ENCODE measurements at regions not wholly inside any gene's neighbourhood (a gene's known extent, or its start where the extent isn't known, plus 50 kb on each side); places are given as distances from the start of the nearest gene placed in this dataset.

DNA sequence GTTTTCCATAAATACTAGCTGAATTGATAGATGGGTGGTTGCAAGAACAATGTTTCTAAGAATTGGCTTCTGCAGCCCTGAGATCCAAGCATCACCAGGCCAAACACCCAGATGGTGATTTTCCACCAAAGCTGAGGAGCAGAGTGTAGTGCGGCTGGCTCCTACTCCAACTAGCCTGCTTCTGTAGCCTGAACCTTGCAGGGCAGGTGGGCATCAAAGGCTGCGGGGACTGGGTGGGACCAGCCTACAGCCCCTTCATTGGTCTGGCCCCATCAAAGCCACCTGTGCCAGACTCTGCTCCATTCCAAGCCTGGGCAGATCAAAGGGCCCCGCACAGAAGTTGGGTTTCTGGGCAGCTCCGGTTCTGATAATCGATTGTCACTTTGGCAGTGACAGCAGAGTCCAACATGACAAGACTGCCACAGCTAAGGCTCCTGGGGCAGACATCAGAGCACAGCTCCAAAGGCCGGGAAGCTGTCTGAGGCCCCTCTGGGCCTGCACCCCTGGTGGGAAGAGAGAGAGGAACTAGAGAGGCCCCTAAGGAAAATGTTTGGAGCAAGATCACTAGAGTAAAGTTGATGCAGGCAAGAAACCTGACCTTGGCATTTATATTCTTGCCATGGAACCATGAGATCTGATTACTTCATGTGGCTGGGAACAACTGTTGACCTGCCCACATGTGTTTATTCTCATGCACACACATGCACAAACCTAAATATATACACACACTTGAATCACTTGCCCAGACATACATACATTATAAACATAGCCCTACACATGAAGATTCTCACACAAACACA lies 582.9 kb downstream of the INSC start:
- DNase-seq (ENCODE audit: low read depth): no peak

DNA sequence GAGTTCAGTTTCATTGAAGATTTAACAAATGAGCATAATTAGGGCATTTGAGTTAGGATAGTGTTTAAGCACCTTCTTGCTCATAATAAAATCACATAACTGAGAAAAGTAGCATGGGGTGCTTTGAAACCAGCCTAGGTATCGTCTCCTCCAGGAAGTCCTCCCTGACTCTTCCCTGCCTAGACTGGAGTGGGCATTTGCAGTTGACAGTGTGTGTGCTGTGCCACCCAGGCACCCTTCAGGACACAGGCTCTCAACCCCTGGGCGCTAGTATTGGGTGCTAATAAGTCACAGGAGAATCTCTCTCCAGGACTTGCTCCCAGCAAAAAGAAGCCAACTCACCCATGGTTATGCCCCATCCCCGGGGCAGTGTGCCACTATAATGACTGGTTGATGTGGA lies 584.1 kb downstream of the INSC start:
- no peak for DNase-seq (ENCODE audit: low read depth)

DNA sequence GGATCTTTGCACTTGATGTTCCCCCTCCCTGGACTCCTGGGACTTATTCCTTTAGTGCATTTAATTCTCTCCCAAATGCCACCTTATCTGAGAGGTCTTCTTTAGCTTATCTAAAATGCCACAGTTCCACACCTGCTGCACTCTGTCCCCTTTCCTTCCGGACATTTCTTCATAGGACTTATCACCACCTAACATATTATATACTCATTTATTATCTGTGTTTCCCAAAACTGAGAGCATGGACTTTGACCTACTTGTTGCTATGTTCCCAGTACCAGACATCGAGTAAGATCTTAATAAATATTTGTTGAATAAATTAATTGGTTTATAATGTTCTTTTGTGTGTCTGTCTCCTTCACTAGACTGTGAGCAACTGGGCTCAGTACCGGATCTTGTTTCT lies 585.3 kb downstream of the INSC start:
- DNase-seq (ENCODE audit: low read depth): no peak

DNA sequence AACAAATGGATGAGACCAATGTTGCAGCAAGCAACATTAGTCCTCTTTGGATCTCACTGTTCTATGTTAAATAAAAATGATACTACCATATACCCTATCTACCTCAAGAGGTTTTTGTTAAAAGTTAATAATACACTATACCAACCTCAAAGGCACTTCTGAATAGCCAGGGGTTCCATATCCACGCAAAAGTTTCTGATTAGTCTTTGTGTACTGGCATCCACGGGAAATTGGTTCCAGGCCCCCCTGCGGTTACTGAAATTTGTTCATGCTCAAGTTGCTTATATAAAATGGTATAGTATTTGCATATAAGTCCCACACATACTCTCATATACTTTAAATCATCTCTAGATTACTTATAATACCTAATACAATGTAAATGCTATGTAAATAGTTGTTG lies 585.7 kb downstream of the INSC start:
- DNase-seq (ENCODE audit: low read depth): no peak

DNA sequence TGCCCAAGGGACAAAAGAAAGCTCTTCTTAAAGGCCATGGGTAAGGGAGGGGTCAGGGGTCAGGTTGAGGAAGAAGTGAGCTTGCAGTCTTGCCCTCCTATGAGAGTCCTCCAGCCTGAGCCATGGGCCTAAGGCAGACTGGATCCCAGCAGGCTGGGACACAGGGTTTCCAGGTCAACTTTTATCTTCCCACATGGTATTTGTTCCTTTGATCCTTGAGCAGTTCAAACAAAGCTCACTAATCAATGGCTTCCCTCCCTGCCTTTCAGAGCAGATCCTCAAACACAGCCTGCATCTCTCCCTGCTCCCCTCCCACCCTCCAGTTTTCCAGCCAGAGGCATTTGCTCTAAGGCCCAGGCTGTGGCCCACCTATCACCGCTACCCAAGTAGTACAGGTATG lies 589.3 kb downstream of the INSC start:
- DNase-seq (ENCODE audit: low read depth): no peak

DNA sequence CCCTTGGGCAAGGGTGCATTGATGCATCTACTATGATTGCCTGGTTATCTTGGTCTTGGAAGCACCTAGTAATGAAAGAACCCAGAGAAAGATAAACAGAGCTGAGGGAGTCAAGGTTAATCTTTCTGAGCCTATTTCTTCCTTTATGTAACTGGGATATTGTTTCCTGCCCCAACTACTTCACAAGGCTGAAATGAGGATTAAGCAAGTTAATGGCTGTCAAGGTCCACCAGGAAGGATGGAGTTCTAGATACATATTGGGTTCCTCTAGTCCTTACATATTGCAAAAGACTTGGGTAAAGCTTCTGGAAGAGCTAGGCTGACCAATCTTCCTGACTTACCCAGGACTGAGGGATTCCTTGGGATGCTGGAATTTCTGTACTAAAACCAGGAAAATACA lies 589.8 kb downstream of the INSC start:
- no peak for DNase-seq (ENCODE audit: low read depth)

DNA sequence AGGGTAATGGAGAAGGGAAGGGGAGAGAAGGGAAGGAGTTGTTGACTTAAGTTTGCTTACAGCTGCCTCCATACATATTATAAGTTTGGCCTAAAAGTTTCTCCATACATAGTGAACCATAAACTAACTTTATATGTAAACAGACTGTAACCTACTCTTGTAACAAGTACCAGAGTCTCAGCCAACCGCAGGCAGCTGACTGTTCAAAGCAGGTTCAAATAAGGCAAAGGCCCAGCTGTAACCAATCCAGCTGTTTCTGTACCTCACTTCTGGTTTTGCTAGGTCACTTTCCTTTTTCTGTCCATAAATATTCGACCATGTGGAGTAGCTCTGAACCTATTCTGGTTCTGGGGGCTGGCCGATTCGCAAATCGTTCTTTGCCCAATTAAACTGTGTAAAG lies 591.2 kb downstream of the INSC start:
- DNase-seq (ENCODE audit: low read depth): no peak

DNA sequence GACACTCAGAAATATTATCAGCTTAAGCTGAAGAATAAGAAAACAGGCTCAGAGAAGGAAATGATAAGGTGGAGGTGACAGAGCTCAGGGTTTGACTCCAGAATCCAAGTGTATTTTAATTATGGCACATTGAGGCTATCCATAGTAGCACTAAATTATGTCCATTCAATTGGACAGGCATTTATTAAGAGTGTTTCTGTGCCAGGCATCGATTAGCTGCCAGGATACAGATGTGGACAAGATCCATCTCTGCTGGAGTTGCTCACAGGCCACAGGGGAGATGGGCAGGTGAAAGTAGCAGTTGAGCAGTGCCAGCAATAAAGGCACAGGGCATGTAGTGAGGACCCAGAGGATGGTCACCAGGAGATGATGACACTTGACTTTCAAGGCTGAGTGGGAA lies 592.5 kb downstream of the INSC start:
- no peak for DNase-seq (ENCODE audit: low read depth)

DNA sequence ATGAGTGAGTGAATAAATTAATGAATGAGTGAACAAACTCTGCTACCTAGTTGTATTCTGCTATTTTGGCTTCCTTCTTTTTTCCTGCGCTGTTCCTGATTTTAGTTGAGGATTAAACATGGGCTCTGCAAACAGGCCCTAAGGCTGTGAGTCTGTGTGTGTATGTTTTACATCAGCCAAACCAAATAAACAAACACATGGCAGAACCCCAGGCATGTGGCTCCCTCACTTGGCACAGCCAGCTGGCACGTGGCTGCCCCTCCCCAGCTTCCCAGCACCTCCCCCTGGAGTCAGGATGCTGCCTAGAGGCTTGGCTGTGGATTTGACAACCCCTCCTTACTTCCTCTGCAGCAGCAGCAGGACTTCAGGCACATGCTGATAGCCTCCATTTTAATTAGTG lies 593.2 kb downstream of the INSC start:
- DNase-seq (ENCODE audit: low read depth): peak; percentile 39

DNA sequence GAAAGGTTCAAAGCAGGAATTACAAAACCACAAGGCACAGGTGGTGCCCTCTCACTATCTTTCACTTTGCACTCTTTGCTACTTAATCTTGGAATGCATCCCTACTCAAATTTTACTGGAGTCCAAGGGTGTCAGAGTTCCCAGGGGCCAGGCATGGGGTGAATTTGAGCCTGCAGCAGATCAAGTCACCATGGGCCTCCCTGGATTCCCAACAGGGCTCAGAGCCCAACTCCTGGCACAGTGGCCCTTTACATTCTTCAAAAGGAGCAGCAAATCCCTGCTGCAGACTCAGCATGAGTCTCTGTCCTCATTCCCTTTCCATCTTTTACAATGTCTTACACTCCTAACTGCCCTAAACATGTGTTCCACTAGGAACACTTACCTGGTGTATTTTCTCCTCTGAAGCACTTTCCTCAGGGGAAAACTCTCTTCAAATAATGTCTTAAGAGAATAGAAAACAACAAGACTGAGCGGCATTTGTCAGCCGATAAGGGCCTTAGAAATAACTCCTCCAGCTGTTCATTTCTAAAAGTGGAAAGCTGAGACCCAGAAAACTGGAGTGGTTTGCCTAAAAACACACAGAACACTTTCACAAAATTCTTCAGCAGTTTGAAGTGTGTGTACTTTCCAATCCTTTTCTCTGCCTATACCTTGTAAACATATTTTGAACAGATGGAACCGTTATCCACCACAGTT lies 596.0 kb downstream of the INSC start:
- no peak for DNase-seq (ENCODE audit: low read depth)

DNA sequence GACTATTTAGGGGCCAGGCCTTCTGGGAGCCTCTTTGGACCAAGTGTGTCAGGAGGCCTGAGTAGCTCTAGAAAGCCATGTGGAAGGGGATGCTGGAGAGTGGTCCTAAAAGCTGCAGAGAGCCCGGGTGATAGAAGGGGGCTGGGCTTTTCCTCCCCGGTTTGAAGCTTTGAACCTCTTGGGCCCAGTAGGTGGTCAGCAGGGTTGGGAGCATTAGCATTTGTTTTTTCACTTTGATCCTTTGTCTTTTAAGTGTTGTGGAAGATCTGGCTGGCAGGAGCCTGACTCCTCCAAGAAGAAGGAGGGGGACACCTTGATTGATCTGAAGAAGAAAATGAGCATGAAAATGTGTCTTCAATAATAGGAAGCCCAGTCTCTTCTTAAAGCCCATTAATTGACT lies 596.6 kb downstream of the INSC start:
- no peak for DNase-seq (ENCODE audit: low read depth)

DNA sequence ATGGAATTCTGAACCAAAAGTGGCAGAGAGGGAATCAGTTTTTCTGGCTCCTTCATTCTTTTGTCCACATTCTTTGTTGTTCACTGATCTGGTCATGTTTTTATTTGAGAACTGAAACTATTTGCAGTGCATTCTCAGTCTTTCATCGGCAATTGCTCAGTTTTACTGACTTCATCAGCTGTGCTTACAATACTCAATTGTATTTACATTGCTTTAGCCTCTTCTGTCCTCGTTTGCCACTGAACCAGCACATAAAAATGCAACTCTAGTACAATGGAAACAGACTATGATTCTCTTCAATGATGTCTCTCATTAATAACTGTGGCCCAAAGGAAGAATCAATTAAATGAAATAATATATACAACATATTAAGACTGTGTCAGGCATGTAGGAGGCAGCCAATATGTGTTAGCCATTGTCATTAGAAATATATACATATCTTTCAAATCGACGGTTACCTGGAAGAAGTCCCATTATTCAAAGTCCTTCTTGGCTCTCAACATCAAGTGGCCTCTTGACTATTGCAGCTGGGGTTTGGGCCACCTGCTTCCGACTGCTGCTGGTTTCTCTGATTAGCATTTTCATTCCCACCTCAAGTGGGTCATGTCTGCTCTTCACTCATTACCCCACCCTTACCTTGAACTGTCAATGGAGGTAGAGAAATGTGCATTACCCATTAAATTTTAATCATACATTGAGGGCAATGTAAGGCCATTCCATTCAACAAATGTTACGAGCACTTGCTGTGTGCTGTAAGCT lies 600.1 kb downstream of the INSC start:
- DNase-seq (ENCODE audit: low read depth): no peak

DNA sequence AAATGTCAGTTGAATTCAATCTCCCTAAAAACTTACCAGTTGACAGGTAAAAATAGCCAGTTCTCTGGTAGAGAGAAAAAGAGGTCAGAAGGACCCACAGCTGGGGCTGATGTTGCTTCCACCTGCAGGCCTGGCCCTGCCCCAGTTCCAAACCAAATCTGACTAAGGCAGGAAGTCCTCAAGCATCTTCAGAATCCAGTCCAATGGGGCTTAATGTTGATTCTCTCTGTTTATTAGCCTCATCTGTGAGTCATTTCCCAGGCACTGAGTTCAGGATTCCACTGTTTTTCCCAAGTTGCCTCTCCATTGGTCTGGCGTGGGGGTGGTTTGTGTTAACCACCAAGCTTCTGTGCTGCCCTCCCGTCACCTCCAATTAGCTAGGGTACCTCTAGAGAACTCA lies 601.8 kb downstream of the INSC start:
- peak; percentile 2 for DNase-seq (ENCODE audit: low read depth)

DNA sequence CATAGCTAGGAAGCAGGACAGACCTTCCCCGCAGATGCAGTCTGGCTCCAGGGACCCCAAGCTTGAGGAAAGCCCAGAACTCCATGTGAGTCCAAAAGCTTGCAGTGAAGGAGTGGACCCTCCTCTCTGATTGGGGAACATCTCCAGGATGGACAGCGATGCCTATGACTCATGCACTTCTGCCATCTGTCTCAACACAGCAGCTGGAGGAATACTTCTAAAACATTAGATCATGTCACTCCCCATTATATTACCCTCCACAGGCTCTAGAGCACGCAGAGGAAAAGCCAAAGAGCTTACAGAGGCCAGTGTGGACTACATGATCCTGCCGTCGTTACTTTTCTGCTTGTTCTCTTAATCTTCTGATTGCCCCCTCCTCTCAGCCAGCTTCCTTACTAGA lies 605.7 kb downstream of the INSC start:
- DNase-seq (ENCODE audit: low read depth): no peak

DNA sequence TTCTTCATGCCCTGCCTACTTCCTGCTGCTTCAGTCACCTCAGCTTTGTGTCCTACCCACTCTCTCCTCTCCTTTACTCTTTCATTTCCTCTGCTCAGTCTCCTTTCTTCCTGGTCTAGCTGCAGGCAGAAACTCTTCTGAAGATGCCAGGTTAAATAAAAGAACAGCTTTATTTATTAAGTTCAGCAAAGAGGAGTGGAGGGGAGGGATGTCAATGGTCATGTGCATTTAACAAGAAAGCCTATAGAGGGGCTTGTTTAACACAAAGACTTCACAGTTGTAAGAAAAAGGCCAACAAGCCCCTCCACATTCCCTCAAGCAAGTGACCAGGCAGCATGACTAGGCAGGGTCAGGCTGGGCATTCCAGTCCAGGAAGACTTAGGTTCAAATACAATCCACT lies 609.2 kb downstream of the INSC start:
- no peak for DNase-seq (ENCODE audit: low read depth)

DNA sequence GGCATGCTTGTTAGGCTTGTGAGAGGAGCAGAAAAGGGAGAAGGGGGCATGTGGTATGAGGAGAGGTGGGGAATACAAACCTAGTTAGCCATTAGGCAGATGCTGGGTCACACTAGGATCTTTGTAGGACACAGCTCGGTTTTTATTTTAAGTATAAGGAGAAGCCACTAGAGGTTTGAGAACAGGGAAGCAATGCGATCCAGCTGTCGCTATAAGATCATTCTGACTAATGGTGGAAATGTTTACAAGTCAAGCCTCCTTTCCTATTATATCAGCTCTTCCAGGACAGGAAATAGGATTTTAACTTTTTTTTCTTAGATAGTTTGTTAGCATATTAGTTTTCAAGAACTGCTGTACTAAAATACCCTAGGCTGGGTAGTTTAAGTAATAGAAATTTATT lies 609.9 kb downstream of the INSC start:
- no peak for DNase-seq (ENCODE audit: low read depth)

DNA sequence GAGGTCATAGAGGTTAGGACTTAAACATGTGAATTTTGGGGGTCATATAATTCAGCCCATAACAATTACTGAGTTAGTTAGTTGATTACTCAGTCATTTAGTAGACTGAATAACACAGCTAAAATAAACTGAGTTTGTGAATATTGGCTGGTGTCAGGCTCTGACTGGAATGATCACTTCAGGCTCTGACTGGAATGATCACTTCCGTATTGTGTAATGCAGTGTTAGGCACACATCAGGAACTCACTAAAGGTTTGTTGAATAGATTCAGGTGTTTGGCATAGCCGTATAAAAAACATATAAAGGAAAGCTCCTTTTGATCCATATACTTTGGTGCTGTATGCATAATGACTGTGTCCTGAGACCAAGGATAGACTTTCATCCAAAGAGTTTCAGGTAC lies 610.5 kb downstream of the INSC start:
- DNase-seq (ENCODE audit: low read depth): no peak

DNA sequence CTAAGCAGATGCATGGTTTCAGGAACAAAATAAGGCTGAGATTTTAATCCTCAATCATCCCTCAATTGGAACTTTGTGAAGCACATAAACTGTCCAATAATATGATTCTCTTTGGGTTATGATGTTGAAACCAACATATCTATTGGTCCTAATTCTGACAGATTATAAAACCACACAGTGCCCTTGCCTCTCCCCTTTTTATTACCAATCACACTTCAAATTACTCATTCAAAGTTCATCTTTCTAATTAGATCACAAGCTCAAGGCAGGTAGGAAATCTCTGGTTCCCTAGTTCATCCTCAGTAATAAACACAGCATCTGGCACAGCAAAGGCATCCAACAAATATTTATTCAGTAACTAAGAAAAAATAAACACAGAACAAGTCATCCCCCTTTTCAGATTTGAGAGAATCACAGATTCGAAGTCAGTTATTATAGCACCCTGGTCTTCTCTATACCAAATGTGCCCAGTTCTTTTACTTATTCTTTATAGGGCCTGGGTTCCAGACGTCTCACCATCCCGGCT lies 611.6 kb downstream of the INSC start:
- DNase-seq (ENCODE audit: low read depth): no peak

DNA sequence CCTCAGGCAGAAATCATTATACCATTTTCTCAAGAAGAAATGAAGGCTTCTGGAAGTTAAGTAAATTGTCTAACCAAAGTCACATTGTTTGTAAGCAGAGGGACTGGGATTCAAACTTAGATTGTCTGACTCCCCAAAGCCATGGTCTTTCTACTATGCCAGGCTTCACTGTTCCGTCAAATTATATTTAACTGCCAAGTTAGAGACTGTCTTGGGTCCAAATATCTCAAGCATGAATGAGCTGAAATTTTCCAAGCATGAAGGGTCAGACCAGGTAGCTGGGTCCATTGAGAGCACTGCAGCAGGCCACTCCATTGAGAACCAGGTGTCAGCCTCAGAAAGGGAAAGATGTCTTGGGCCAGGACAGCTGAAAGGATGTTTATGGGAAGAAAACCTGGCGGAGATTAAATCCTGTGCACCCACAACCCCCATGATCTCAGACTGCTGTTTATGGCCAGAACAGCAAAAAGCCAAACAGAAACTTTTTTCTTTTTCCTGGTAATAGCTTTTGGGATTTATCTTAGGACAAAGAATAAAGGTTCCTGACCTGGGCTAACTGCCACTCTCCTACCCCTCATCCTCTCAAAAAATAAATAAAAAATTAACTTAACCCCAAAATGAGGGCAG lies 612.3 kb downstream of the INSC start:
- no peak for DNase-seq (ENCODE audit: low read depth)

DNA sequence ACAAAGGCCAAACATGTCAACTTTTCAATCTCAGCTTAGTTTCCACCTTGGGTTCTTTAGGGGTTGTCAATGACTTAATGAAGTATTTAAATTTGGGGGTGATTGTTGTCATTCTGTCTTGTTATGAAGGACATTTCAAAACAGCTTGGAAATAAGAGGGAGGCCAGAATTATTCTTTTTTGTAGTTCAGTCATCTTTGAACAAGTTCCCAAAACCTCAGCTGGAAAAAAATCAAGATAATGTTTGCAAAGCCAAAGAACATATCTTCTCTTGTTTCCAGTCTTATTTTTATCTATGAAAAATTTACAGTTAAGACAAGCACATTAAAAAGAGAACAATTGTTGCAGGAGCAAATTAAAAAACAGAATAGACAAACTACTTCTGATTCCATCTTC lies 612.8 kb downstream of the INSC start:
- no peak for DNase-seq (ENCODE audit: low read depth)

DNA sequence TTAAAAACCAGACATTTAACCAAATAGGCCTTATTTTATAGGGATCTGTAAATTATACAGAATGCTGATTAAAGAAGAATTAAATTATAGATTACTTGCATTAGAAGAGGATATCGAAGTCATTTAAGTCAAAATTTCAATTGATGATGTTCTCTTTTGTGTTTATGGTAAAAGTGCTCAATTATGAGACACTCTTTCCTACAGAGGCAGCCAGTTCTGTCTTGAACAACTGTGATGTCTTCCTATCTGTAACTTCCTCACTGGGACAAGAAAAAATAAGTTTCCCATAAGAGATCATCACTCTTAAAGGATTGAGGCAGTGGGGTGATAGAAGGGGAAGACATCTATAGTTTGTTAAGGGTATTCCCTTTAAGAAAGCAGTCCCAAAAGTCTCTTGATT lies 613.5 kb downstream of the INSC start:
- no peak for DNase-seq (ENCODE audit: low read depth)

DNA sequence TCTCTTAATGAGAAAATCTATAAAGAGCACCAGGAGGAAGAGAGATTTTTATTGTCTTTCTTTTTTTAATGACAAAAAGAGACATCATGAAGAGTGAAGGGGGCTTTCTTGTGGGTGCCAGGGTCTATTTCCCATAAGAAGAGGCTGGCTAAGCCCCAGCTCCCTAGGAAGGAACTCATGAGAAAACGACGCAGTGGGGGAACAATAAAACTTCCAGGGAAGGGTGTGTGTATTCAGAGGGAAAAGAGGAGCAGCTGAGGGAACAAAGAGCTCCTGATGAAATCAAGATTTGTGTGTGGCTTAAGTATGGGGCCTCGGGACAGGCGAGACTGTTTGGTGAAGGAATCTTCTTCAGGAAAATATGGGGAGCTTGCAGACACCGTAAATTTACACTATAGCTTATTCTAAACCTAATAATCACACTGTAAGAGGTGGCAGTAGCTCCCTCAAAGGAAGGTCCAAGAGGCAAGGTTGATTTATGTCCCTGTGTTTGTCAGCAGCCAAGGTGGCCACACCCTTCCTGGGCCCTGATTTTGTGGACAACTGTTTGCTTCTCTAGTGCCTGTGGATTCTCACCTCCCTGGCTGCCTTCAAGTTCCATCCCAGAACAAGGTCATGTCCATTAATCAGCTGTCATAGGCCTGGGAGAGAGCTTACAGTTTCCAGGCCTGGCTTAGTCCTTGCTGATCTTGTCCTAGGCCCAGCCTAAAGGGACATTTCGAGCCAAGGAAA lies 615.7 kb downstream of the INSC start:
- no peak for DNase-seq (ENCODE audit: low read depth)

Data from RPMI7951 (cell line).